ENCODE measurements at regions not wholly inside any gene's neighbourhood (a gene's known extent, or its start where the extent isn't known, plus 50 kb on each side); places are given as distances from the start of the nearest gene placed in this dataset.

- H3K4me1 ChIP-seq: no peaks in the 10 kb centered on the region
- H3K36me3 ChIP-seq: no peaks in the 10 kb centered on the region
- H3K4me3 ChIP-seq: no peak overlapping the region
- no peaks in the 10 kb centered on the region for H3K27me3 ChIP-seq
- no peak for DNase-seq (ENCODE audit: extremely low spot score in 2 of 2)
- intact Hi-C loops (cut with DNase I): no loop called here
- no peaks in the 10 kb centered on the region for H3K9me3 ChIP-seq
- no peak overlapping the region for H3K27ac ChIP-seq
- TF ChIP-seq, protein P1, sequence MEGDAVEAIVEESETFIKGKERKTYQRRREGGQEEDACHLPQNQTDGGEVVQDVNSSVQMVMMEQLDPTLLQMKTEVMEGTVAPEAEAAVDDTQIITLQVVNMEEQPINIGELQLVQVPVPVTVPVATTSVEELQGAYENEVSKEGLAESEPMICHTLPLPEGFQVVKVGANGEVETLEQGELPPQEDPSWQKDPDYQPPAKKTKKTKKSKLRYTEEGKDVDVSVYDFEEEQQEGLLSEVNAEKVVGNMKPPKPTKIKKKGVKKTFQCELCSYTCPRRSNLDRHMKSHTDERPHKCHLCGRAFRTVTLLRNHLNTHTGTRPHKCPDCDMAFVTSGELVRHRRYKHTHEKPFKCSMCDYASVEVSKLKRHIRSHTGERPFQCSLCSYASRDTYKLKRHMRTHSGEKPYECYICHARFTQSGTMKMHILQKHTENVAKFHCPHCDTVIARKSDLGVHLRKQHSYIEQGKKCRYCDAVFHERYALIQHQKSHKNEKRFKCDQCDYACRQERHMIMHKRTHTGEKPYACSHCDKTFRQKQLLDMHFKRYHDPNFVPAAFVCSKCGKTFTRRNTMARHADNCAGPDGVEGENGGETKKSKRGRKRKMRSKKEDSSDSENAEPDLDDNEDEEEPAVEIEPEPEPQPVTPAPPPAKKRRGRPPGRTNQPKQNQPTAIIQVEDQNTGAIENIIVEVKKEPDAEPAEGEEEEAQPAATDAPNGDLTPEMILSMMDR (IDR thresholded peaks at IDR 0.05): no peak
- TF ChIP-seq POLR2A (IDR thresholded peaks at IDR 0.05) (no peak), POLR2AphosphoS5 (IDR thresholded peaks at IDR 0.05; ENCODE audit: insufficient read depth in 1 of 2, low read depth in 1 of 2) (no peak)
Measured at GRCh38 chr7:109049366-109049765, 479.7 kb downstream of the DNAJB9 start.

GRCh38 chr7:109059089-109059488, 489.4 kb downstream of the DNAJB9 start:
- H3K27me3 ChIP-seq: no peaks in the 10 kb centered on the region

GRCh38 chr7:109062798-109063197, 493.1 kb downstream of the DNAJB9 start:
- Histone ChIP-seq H3K4me1 (no peaks in the 10 kb centered on the region), H3K27ac (no peak overlapping the region)
- intact Hi-C loops (cut with DNase I): no loop called here

More at GRCh38 chr7:109059089-109059488, 489.4 kb downstream of the DNAJB9 start:
- no peak for DNase-seq (ENCODE audit: extremely low spot score in 2 of 2)
- Histone ChIP-seq H3K36me3 (no peaks in the 10 kb centered on the region), H3K27ac (no peak overlapping the region), H3K9me3 (no peaks in the 10 kb centered on the region), H3K4me3 (no peak overlapping the region), H3K4me1 (no peaks in the 10 kb centered on the region)
- TF ChIP-seq POLR2A (IDR thresholded peaks at IDR 0.05) (no peak), POLR2AphosphoS5 (IDR thresholded peaks at IDR 0.05; ENCODE audit: insufficient read depth in 1 of 2, low read depth in 1 of 2) (no peak)
- TF ChIP-seq, protein P1 (IDR thresholded peaks at IDR 0.05): no peak
- intact Hi-C loops (cut with DNase I): no loop called here

GRCh38 chr7:109073543-109073942, 503.9 kb downstream of the DNAJB9 start:
- no peaks in the 10 kb centered on the region for H3K27me3 ChIP-seq
- H3K4me3 ChIP-seq: no peak overlapping the region
- H3K9me3 ChIP-seq: no peaks in the 10 kb centered on the region
- no peaks in the 10 kb centered on the region for H3K36me3 ChIP-seq
- no peak for DNase-seq (ENCODE audit: extremely low spot score in 2 of 2)
- H3K4me1 ChIP-seq: no peaks in the 10 kb centered on the region
- TF ChIP-seq POLR2AphosphoS5 (IDR thresholded peaks at IDR 0.05; ENCODE audit: insufficient read depth in 1 of 2, low read depth in 1 of 2) (no peak), POLR2A (IDR thresholded peaks at IDR 0.05) (no peak)
- TF ChIP-seq, protein P1 (IDR thresholded peaks at IDR 0.05): no peak
- intact Hi-C loops (cut with DNase I): no loop called here
- no peak overlapping the region for H3K27ac ChIP-seq

More at GRCh38 chr7:109062798-109063197, 493.1 kb downstream of the DNAJB9 start:
- Histone ChIP-seq H3K27me3 (no peaks in the 10 kb centered on the region), H3K9me3 (no peaks in the 10 kb centered on the region), H3K4me3 (no peak overlapping the region), H3K36me3 (no peaks in the 10 kb centered on the region)
- TF ChIP-seq POLR2AphosphoS5 (IDR thresholded peaks at IDR 0.05; ENCODE audit: insufficient read depth in 1 of 2, low read depth in 1 of 2): no peak
- DNase-seq (ENCODE audit: extremely low spot score in 2 of 2): no peak

- no peaks in the 10 kb centered on the region for H3K4me1 ChIP-seq
- no peak overlapping the region for H3K4me3 ChIP-seq
- no peak overlapping the region for H3K27ac ChIP-seq
- H3K27me3 ChIP-seq: no peaks in the 10 kb centered on the region
- TF ChIP-seq, protein P1 (IDR thresholded peaks at IDR 0.05): no peak
- no peak for TF ChIP-seq POLR2A (IDR thresholded peaks at IDR 0.05)
- TF ChIP-seq POLR2AphosphoS5 (IDR thresholded peaks at IDR 0.05; ENCODE audit: insufficient read depth in 1 of 2, low read depth in 1 of 2): no peak
- H3K9me3 ChIP-seq: no peaks in the 10 kb centered on the region
- intact Hi-C loops (cut with DNase I): no loop called here
- H3K36me3 ChIP-seq: no peaks in the 10 kb centered on the region
- no peak for DNase-seq (ENCODE audit: extremely low spot score in 2 of 2)
Measured at GRCh38 chr7:109076396-109076972, 506.8 kb downstream of the DNAJB9 start.
